ENCODE measurements at regions not wholly inside any gene's neighbourhood (a gene's known extent, or its start where the extent isn't known, plus 50 kb on each side); places are given as distances from the start of the nearest gene placed in this dataset.

DNA sequence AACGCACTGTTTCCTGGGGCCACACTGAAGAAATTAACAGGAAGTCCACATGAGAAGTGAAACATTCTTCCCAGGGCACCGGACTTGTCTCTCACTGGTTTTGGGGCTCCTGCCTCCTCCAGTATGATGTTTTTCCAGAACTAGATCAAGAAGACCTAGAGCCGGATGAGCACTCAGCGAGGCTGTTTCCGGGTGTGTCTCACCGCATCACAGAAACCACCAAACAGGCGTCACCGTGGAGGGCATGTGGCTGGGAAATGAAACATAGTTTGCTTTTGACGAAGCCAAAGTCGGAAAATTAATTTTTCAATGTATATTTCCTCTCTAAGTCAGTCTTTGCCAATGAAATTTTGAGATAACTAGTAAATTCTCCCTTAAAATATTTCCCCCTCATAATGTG, 314.0 kb upstream of the SALL3 start:
- intact Hi-C loops (cut with micrococcal nuclease; ENCODE audit: unreplicated experiment): no loop called here
- Histone ChIP-seq H3K27ac (ENCODE audit: low read depth, low read length, poor library complexity, severe bottlenecking) (no peak overlapping the region), H3K36me3 (ENCODE audit: insufficient read depth, low read length, poor library complexity, severe bottlenecking) (no peaks in the 10 kb centered on the region), H3K27me3 (replicated peaks; ENCODE audit: insufficient read depth, low read depth, low read length, poor library complexity) (no peaks in the 10 kb centered on the region), H3K9me3 (ENCODE audit: low read depth, low read length, poor library complexity, severe bottlenecking) (peaks cover 11% of the 10 kb centered on the region), H3K4me1 (ENCODE audit: insufficient read depth, low read length, poor library complexity, severe bottlenecking) (no peaks in the 10 kb centered on the region), H3K4me3 (ENCODE audit: low read depth, low read length, poor library complexity, severe bottlenecking) (no peak overlapping the region)
- BruUV-seq (replicated peaks): no TSS peak
- ChIA-PET CTCF (no interaction called here), POLR2A (ENCODE audit: low non-redundant PET) (no interaction called here)
- DNase-seq (ENCODE audit: low spot score): no peak
- TF ChIP-seq, protein P1, sequence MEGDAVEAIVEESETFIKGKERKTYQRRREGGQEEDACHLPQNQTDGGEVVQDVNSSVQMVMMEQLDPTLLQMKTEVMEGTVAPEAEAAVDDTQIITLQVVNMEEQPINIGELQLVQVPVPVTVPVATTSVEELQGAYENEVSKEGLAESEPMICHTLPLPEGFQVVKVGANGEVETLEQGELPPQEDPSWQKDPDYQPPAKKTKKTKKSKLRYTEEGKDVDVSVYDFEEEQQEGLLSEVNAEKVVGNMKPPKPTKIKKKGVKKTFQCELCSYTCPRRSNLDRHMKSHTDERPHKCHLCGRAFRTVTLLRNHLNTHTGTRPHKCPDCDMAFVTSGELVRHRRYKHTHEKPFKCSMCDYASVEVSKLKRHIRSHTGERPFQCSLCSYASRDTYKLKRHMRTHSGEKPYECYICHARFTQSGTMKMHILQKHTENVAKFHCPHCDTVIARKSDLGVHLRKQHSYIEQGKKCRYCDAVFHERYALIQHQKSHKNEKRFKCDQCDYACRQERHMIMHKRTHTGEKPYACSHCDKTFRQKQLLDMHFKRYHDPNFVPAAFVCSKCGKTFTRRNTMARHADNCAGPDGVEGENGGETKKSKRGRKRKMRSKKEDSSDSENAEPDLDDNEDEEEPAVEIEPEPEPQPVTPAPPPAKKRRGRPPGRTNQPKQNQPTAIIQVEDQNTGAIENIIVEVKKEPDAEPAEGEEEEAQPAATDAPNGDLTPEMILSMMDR (conservative IDR thresholded peaks at IDR 0.05; ENCODE audit: low read depth, low read length): no peak

DNA sequence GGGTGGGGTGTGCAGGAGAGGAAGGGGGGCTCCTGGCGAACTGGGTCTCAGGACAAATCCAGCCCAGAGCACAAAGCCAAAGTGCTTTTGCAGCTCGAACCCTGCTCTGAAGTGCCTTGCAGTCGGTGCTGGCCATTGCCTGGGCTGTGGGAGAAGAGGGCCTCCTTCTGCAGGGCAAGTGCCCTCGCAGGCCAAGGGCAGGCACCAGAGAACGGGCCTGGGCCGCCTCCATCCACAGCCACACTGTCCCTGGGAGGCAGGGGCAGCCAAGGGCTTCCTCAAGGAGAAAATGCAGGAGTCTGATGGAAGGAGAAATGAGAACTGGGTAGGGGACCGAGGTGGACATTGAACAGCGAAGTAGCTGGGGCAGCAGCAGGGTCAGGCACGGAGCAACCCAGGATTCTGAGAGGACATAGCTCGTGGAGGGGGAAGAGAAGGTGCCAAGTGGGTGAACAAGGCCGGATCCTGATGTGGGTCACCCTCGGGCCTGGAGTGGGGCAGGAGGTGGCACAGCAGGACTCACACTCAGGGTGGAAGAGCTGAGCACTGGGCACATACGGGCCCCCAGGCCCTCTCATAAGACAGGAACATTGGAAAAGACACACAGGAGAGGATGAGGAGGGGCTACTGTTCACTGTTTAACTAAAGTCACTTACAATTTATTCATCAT, 312.8 kb upstream of the SALL3 start:
- Histone ChIP-seq H3K36me3 (ENCODE audit: insufficient read depth, low read length, poor library complexity, severe bottlenecking) (no peaks in the 10 kb centered on the region), H3K27me3 (replicated peaks; ENCODE audit: insufficient read depth, low read depth, low read length, poor library complexity) (no peaks in the 10 kb centered on the region), H3K9me3 (ENCODE audit: low read depth, low read length, poor library complexity, severe bottlenecking) (peaks cover 11% of the 10 kb centered on the region), H3K4me1 (ENCODE audit: insufficient read depth, low read length, poor library complexity, severe bottlenecking) (no peaks in the 10 kb centered on the region), H3K27ac (ENCODE audit: low read depth, low read length, poor library complexity, severe bottlenecking) (no peak overlapping the region), H3K4me3 (ENCODE audit: low read depth, low read length, poor library complexity, severe bottlenecking) (no peak overlapping the region)
- ChIA-PET CTCF (no interaction called here), POLR2A (ENCODE audit: low non-redundant PET) (no interaction called here)
- intact Hi-C loops (cut with micrococcal nuclease; ENCODE audit: unreplicated experiment): no loop called here
- BruUV-seq (replicated peaks): no TSS peak
- no peak for TF ChIP-seq EZH2 (IDR thresholded peaks at IDR 0.05; ENCODE audit: borderline replicate concordance, low read depth, low read length, poor library complexity, severe bottlenecking)
- TF ChIP-seq, protein P1 (conservative IDR thresholded peaks at IDR 0.05; ENCODE audit: low read depth, low read length): no peak
- DNase-seq (ENCODE audit: low spot score): no peak

DNA sequence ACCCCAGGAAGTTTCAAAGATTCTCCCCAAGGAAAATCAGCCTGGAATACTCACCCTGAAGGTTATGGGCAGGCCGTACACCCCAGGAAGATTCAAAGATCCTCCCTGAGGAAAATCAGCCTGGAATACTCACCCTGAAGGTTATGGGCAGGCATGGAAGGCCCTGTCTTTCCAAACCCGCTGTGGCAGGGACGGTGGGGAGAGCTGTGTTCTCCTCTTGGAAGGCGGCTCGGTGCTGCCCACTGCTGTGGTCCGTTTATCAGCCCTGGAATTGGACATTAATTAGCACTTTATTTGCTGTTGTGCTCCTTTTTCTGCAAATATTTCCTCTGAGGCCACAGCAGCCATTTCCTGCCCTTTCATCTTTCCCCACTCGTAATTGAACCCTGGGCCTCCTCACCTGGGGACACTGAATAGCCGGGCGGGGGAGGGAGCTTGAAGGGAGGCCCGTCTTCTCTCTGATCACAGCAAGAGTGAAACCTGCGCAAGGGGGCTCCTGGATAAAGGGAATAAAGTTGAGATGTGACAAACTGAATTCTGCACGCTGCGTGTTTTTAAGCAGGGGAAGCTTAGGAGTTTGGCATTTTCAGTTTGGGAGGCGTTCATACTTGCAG, 308.7 kb upstream of the SALL3 start:
- H3K27me3 ChIP-seq (replicated peaks; ENCODE audit: insufficient read depth, low read depth, low read length, poor library complexity): no peaks in the 10 kb centered on the region
- no peaks in the 10 kb centered on the region for H3K4me1 ChIP-seq (ENCODE audit: insufficient read depth, low read length, poor library complexity, severe bottlenecking)
- BruUV-seq (replicated peaks): no TSS peak
- H3K9me3 ChIP-seq (ENCODE audit: low read depth, low read length, poor library complexity, severe bottlenecking): peaks cover 11% of the 10 kb centered on the region
- no peak overlapping the region for H3K27ac ChIP-seq (ENCODE audit: low read depth, low read length, poor library complexity, severe bottlenecking)
- intact Hi-C loops (cut with micrococcal nuclease; ENCODE audit: unreplicated experiment): no loop called here
- no peak overlapping the region for H3K4me3 ChIP-seq (ENCODE audit: low read depth, low read length, poor library complexity, severe bottlenecking)
- ChIA-PET POLR2A (ENCODE audit: low non-redundant PET) (no interaction called here), CTCF (no interaction called here)
- TF ChIP-seq EZH2 (IDR thresholded peaks at IDR 0.05; ENCODE audit: borderline replicate concordance, low read depth, low read length, poor library complexity, severe bottlenecking): no peak
- TF ChIP-seq, protein P1 (conservative IDR thresholded peaks at IDR 0.05; ENCODE audit: low read depth, low read length): no peak
- DNase-seq (ENCODE audit: low spot score): no peak
- H3K36me3 ChIP-seq (ENCODE audit: insufficient read depth, low read length, poor library complexity, severe bottlenecking): no peaks in the 10 kb centered on the region
